H1 (cell line): ENCODE measurements at regions not wholly inside any gene's neighbourhood (a gene's known extent, or its start where the extent isn't known, plus 50 kb on each side); places are given as distances from the start of the nearest gene placed in this dataset.

Source experiments
- CTCF ChIA-PET: fragments of 300-600 bp; sonication (Branson Sonifier 250); formaldehyde crosslinking; loops from one replicate; lab custom pipeline; 2021; ENCODE audit not compliant: partially characterized antibody; lab: Charles Lee
- POLR2A ChIA-PET: fragments of 300-600 bp; sonication (Branson Sonifier 250); formaldehyde crosslinking; loops from one replicate; lab custom pipeline; 2021; ENCODE audit warnings: inconsistent platforms; ENCODE audit not compliant: partially characterized antibody; lab: Charles Lee
- DNase-seq, 2 experiments: peaks; one replicate each; pipeline versions ENCODE4 v3.0.0 to v3.0.0-alpha.2; 2010 to 2022; ENCODE audit warnings: low spot score in 2 of 2, low read depth in 1 of 2, mixed read lengths in 1 of 2
- FAIRE-seq: peaks from 2 replicates; lab custom pipeline; 2011; peaks lifted over from hg19 to GRCh38; lab: Jason Lieb, UNC
- H2AFZ ChIP-seq: 2 replicates; pipeline ENCODE4 v1.8.1; 2012; ENCODE audit warnings: low read length, inconsistent platforms
- H2AK5ac ChIP-seq: 2 replicates; pipeline ENCODE4 v1.6.1; 2013; ENCODE audit warnings: low read depth, low read length
- H2BK120ac ChIP-seq: replicated peaks from 2 replicates; pipeline ENCODE3; 2013; ENCODE audit warnings: low read depth, low read length, inconsistent platforms
- H2BK12ac ChIP-seq: 2 replicates; pipeline ENCODE4 v1.6.1; 2013; ENCODE audit warnings: low read depth, low read length
- H2BK15ac ChIP-seq: 2 replicates; pipeline ENCODE4 v1.6.1; 2013; ENCODE audit warnings: low read length
- H2BK20ac ChIP-seq: 2 replicates; pipeline ENCODE4 v1.6.1; 2013; ENCODE audit warnings: low read length
- H2BK5ac ChIP-seq: 2 replicates; pipeline ENCODE4 v1.6.1; 2013; ENCODE audit warnings: low read depth, low read length
- H3K14ac ChIP-seq: 2 replicates; pipeline ENCODE4 v1.6.1; 2013; ENCODE audit warnings: inconsistent platforms; ENCODE audit not compliant: insufficient read length
- H3K18ac ChIP-seq: 2 replicates; pipeline ENCODE4 v1.6.1; 2013; ENCODE audit warnings: low read length; ENCODE audit errors: extremely low read depth
- H3K23ac ChIP-seq: 2 replicates; pipeline ENCODE4 v1.6.1; 2013; ENCODE audit warnings: inconsistent platforms; ENCODE audit not compliant: insufficient read length
- H3K23me2 ChIP-seq: 2 replicates; pipeline ENCODE4 v1.6.1; 2013; ENCODE audit warnings: low read depth, low read length
- H3K27ac ChIP-seq: 2 replicates; pipeline ENCODE4 v1.6.1; 2011; ENCODE audit warnings: low read depth, low read length, inconsistent platforms
- H3K27me3 ChIP-seq, 4 experiments: replicated peaks in 1 of 4; 1 replicate in 1 of 4; 2 replicates in 3 of 4; pipeline versions ENCODE4 v1.6.1 to v1.8.1; 2011 to 2013; ENCODE audit warnings: low read length in 3 of 4, mild to moderate bottlenecking in 3 of 4, inconsistent platforms in 2 of 4, mixed read lengths in 2 of 4, moderate library complexity in 1 of 4; ENCODE audit not compliant: control insufficient read depth in 3 of 4, insufficient read depth in 3 of 4; ENCODE audit errors: extremely low read depth in 1 of 4
- H3K36me3 ChIP-seq, 4 experiments: 2 replicates each; pipeline versions ENCODE4 v1.6.1 to v1.8.1; 2011 to 2013; ENCODE audit warnings: mild to moderate bottlenecking in 4 of 4, low read length in 3 of 4, moderate library complexity in 2 of 4, control low read depth in 1 of 4, inconsistent platforms in 1 of 4; ENCODE audit not compliant: insufficient read depth in 4 of 4, control insufficient read depth in 2 of 4
- H3K4ac ChIP-seq: replicated peaks from 2 replicates; pipeline ENCODE3; 2013; ENCODE audit warnings: low read length, low read depth, mixed read lengths, inconsistent platforms; ENCODE audit not compliant: insufficient read length
- H3K4me1 ChIP-seq, 4 experiments: replicated peaks in 1 of 4; 1 replicate in 1 of 4; 2 replicates in 3 of 4; pipeline versions ENCODE4 v1.6.1 to v1.8.1; 2011 to 2013; ENCODE audit warnings: low read length in 3 of 4, inconsistent platforms in 2 of 4, mixed read lengths in 1 of 4; ENCODE audit not compliant: insufficient read depth in 4 of 4, control insufficient read depth in 3 of 4
- H3K4me2 ChIP-seq, 2 experiments: 2 replicates each; pipeline versions ENCODE4 v1.6.1 to v1.8.1; 2011 to 2013; ENCODE audit warnings: low read depth in 2 of 2, low read length in 2 of 2, control low read depth in 1 of 2, inconsistent platforms in 1 of 2, mild to moderate bottlenecking in 1 of 2; ENCODE audit not compliant: insufficient read depth in 1 of 2
- H3K4me3 ChIP-seq, 4 experiments: fragments of 200-600, 300-600 bp in 1 of 4; sonication (generic), shearing (Covaris generic), sonication (Bioruptor Twin) in 1 of 4; 2 replicates each; pipeline versions ENCODE4 v1.5.1 to v1.8.1; 2011 to 2016; ENCODE audit warnings: low read length in 4 of 4, low read depth in 3 of 4, control low read depth in 2 of 4, inconsistent platforms in 2 of 4, mild to moderate bottlenecking in 2 of 4, mixed read lengths in 1 of 4, moderate library complexity in 1 of 4; ENCODE audit not compliant: insufficient read depth in 2 of 4; ENCODE audit errors: extremely low read depth in 1 of 4
- H3K56ac ChIP-seq: replicated peaks from 2 replicates; pipeline ENCODE3; 2013; ENCODE audit warnings: low read depth, mild to moderate bottlenecking, mixed read lengths, low read length, inconsistent platforms; ENCODE audit not compliant: insufficient read length
- H3K79me1 ChIP-seq: 2 replicates; pipeline ENCODE4 v1.6.1; 2013; ENCODE audit warnings: low read depth, low read length, control low read depth
- H3K79me2 ChIP-seq, 2 experiments: 2 replicates each; pipeline versions ENCODE4 v1.6.1 to v1.8.1; 2012 to 2013; ENCODE audit warnings: low read length in 2 of 2, mild to moderate bottlenecking in 2 of 2, inconsistent platforms in 1 of 2; ENCODE audit not compliant: insufficient read depth in 2 of 2, control insufficient read depth in 1 of 2
- H3K9ac ChIP-seq, 4 experiments: replicated peaks in 1 of 4; 1 replicate in 1 of 4; 2 replicates in 3 of 4; pipeline versions ENCODE4 v1.6.1 to v1.8.1; 2011 to 2013; ENCODE audit warnings: low read depth in 3 of 4, low read length in 3 of 4, control low read depth in 2 of 4, mild to moderate bottlenecking in 2 of 4, moderate library complexity in 2 of 4, inconsistent platforms in 1 of 4; ENCODE audit errors: extremely low read depth in 1 of 4
- H3K9me3 ChIP-seq, 2 experiments: 2 replicates each; pipeline versions ENCODE4 v1.6.1 to v1.8.1; 2012 to 2013; ENCODE audit warnings: mild to moderate bottlenecking in 2 of 2, moderate library complexity in 2 of 2, control low read depth in 1 of 2, inconsistent platforms in 1 of 2, low read depth in 1 of 2, low read length in 1 of 2, mixed read lengths in 1 of 2; ENCODE audit not compliant: insufficient read depth in 2 of 2
- H4K20me1 ChIP-seq, 2 experiments: replicated peaks in 1 of 2; 2 replicates each; pipeline versions ENCODE3 to v1.8.1; 2011 to 2013; ENCODE audit warnings: inconsistent platforms in 2 of 2, low read length in 2 of 2, mild to moderate bottlenecking in 1 of 2; ENCODE audit not compliant: insufficient read depth in 2 of 2, control insufficient read depth in 1 of 2
- H4K5ac ChIP-seq: 2 replicates; pipeline ENCODE4 v1.6.1; 2013; ENCODE audit warnings: low read length, low read depth, mixed read lengths, inconsistent platforms; ENCODE audit not compliant: insufficient read length
- H4K8ac ChIP-seq: 2 replicates; pipeline ENCODE4 v1.8.0; 2013; ENCODE audit warnings: mild to moderate bottlenecking, moderate library complexity, low read length, inconsistent platforms; ENCODE audit not compliant: insufficient read depth; ENCODE audit errors: extremely low read depth
- H4K91ac ChIP-seq: replicated peaks from 2 replicates; pipeline ENCODE3; 2013; ENCODE audit warnings: low read length, mixed read lengths, inconsistent platforms; ENCODE audit not compliant: insufficient read length
- CBX8 ChIP-seq: fragments of 300-800, 300-1000 bp; sonication (generic); IDR thresholded peaks from 2 replicates; pipeline ENCODE4 v1.7.1; 2016; ENCODE audit warnings: low read depth, low read length, borderline replicate concordance
- CTCF ChIP-seq, 3 experiments: IDR thresholded peaks; 1 replicate in 2 of 3; 2 replicates in 1 of 3; pipeline versions ENCODE4 v1.5.1 to v1.6.1; 2011; ENCODE audit warnings: low read length in 3 of 3, mild to moderate bottlenecking in 3 of 3, inconsistent platforms in 2 of 3, low read depth in 1 of 3, moderate library complexity in 1 of 3; ENCODE audit not compliant: insufficient read depth in 1 of 3; ENCODE audit errors: control extremely low read depth in 1 of 3
- EP300 ChIP-seq, 2 experiments: IDR thresholded peaks; 1 replicate in 1 of 2; 2 replicates in 1 of 2; pipeline ENCODE4 v1.6.1; 2011 to 2012; ENCODE audit warnings: low read depth in 2 of 2, low read length in 2 of 2, mild to moderate bottlenecking in 2 of 2, borderline replicate concordance in 1 of 2, inconsistent platforms in 1 of 2, moderate library complexity in 1 of 2
- EZH2 ChIP-seq: fragments of 200-600 bp; sonication (generic); IDR thresholded peaks from 2 replicates; pipeline ENCODE4 v1.7.1; 2012; ENCODE audit warnings: low read depth, mild to moderate bottlenecking, moderate library complexity, low read length, inconsistent platforms; ENCODE audit not compliant: severe bottlenecking
- HDAC2 ChIP-seq, 2 experiments: fragments of 300-600 bp in 1 of 2; sonication (generic) in 1 of 2; IDR thresholded peaks; 2 replicates each; pipeline ENCODE4 v1.6.1; 2011 to 2012; ENCODE audit warnings: low read depth in 2 of 2, low read length in 2 of 2, mild to moderate bottlenecking in 2 of 2, moderate library complexity in 2 of 2, borderline replicate concordance in 1 of 2, inconsistent platforms in 1 of 2
- JUND ChIP-seq: IDR thresholded peaks from 2 replicates; pipeline ENCODE4 v1.6.1; 2011; ENCODE audit warnings: mild to moderate bottlenecking, improper control_type of control experiment, low read length
- KDM4A ChIP-seq: IDR thresholded peaks from one replicate; pipeline ENCODE4 v1.7.1; 2012; ENCODE audit warnings: low read depth, mild to moderate bottlenecking, moderate library complexity, low read length, inconsistent platforms; ENCODE audit not compliant: severe bottlenecking
- POLR2A ChIP-seq, 2 experiments: IDR thresholded peaks; 1 replicate in 1 of 2; 2 replicates in 1 of 2; pipeline ENCODE4 v1.6.1; 2011; ENCODE audit warnings: low read depth in 2 of 2, low read length in 2 of 2, mild to moderate bottlenecking in 2 of 2; ENCODE audit errors: control extremely low read depth in 1 of 2
- RAD21 ChIP-seq, 2 experiments: IDR thresholded peaks in 1 of 2; conservative IDR thresholded peaks in 1 of 2; 2 replicates each; pipeline ENCODE4 v1.6.1; 2011; ENCODE audit warnings: low read depth in 2 of 2, low read length in 2 of 2, improper control_type of control experiment in 1 of 2, inconsistent platforms in 1 of 2, mild to moderate bottlenecking in 1 of 2, moderate library complexity in 1 of 2
- USF2 ChIP-seq: IDR thresholded peaks from 2 replicates; pipeline ENCODE4 v1.6.1; 2011; ENCODE audit warnings: low read length, improper control_type of control experiment
- WGBS, 2 experiments: shearing (Covaris generic) in 1 of 2; methylation state at CpG; one replicate each; pipeline versions ENCODE4 v1.1.6 to v1.1.7; 2013 to 2015; ENCODE audit warnings: low lambda C conversion rate in 2 of 2, mixed read lengths in 2 of 2, inconsistent platforms in 1 of 2, low coverage in 1 of 2, missing lambda C conversion rate in 1 of 2; ENCODE audit not compliant: insufficient replicate concordance in 2 of 2, insufficient coverage in 1 of 2, insufficient read length in 1 of 2; ENCODE audit errors: extremely low coverage in 1 of 2, missing lambda C conversion rate in 1 of 2; 5-methylcytosine and 5-hydroxymethylcytosine counted together

DNA sequence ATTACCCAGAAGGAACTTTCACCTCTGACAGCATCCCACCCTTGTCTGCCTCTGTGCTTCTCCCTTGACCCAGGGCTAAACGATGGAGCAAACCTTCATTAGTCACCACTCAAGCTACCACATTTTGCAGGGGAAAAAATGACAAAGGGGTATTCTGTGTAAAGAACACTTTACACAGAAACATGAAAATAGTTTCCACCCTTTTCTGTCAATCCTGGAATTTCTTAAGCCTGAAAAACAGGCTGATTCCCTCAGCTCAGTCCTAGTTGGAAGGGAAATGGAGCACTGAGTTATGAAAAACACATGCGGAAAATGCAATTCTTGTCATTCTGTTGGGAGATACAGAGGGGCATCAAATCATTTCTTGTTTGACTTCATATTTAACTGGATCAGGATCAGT, 175.0 kb upstream of the HNRNPA3 start:
- no peaks in the 10 kb centered on the region for H3K9me3 ChIP-seq
- H3K18ac ChIP-seq = no peak overlapping the region
- no peak overlapping the region for H4K5ac ChIP-seq
- H2BK120ac ChIP-seq = no peak overlapping the region
- H2BK5ac ChIP-seq = no peak overlapping the region
- H2BK15ac ChIP-seq = no peak overlapping the region
- no peaks in the 10 kb centered on the region for H3K4me1 ChIP-seq
- no peaks in the 10 kb centered on the region for H3K27me3 ChIP-seq
- H2BK20ac ChIP-seq = no peak overlapping the region
- H3K14ac ChIP-seq = no peak overlapping the region
- H4K20me1 ChIP-seq = no peaks in the 10 kb centered on the region
- no peaks in the 10 kb centered on the region for H3K79me2 ChIP-seq
- no peak overlapping the region for H2AK5ac ChIP-seq
- POLR2A ChIA-PET = no interaction called here
- WGBS, 2 experiments = 94% methylated on average over 2 of the region's 2 CpGs; no CpG with 5 or more reads in 1 of the 2 experiments
- no peak overlapping the region for H3K27ac ChIP-seq
- no peak overlapping the region for H3K4me3 ChIP-seq
- no peak overlapping the region for H3K4ac ChIP-seq
- H4K8ac ChIP-seq = no peak overlapping the region
- FAIRE-seq = no peak
- no peak overlapping the region for H3K4me2 ChIP-seq
- H2AFZ ChIP-seq = no peak overlapping the region
- no peak overlapping the region for H3K23ac ChIP-seq
- no peaks in the 10 kb centered on the region for H3K79me1 ChIP-seq
- H2BK12ac ChIP-seq = no peak overlapping the region
- H3K36me3 ChIP-seq = no peaks in the 10 kb centered on the region
- no peak overlapping the region for H4K91ac ChIP-seq
- no peak for DNase-seq
- H3K9ac ChIP-seq = no peak overlapping the region
- CTCF ChIA-PET = interaction anchor here (1.2 kb wide), 1 partner anchor 18 kb away, joined by 3 read pairs; no protein-coding TSS in a partner anchor
- no peaks in the 10 kb centered on the region; the same call in 1 of the 2 replicates for H3K23me2 ChIP-seq
- no peak overlapping the region for H3K56ac ChIP-seq
- TF ChIP-seq CTCF (IDR thresholded peaks at IDR 0.05; ENCODE audit: control extremely low read depth in 1 of 3, insufficient read depth in 1 of 3, low read depth in 1 of 3, low read length in 3 of 3) (no peak), RAD21 (IDR thresholded peaks at IDR 0.05 in 1 of 2, conservative IDR thresholded peaks at IDR 0.05 in 1 of 2; ENCODE audit: low read depth in 2 of 2, low read length in 2 of 2) (no peak), KDM4A (no peak), USF2 (no peak), EP300 (IDR thresholded peaks at IDR 0.05; ENCODE audit: borderline replicate concordance in 1 of 2, low read depth in 2 of 2, low read length in 2 of 2) (no peak), JUND (no peak), CBX8 (no peak), POLR2A (IDR thresholded peaks at IDR 0.05; ENCODE audit: control extremely low read depth in 1 of 2, low read depth in 2 of 2, low read length in 2 of 2) (no peak), HDAC2 (IDR thresholded peaks at IDR 0.05; ENCODE audit: borderline replicate concordance in 1 of 2, low read depth in 2 of 2, low read length in 2 of 2) (no peak), EZH2 (no peak)
